DMS 273 (cell line): ENCODE measurements at regions not wholly inside any gene's neighbourhood (a gene's known extent, or its start where the extent isn't known, plus 50 kb on each side); places are given as distances from the start of the nearest gene placed in this dataset.

Experiments used
- DNase-seq: peaks from one replicate; lab custom pipeline; 2025; ENCODE audit not compliant: unreplicated experiment; lab: John Stamatoyannopoulos, UW

- no peak for DNase-seq
Observed at GRCh38 chr2:100757621-100758394, 62.1 kb upstream of the NPAS2 start.

- DNase-seq: no peak
Observed at GRCh38 chr2:100759901-100760300, 60.0 kb upstream of the NPAS2 start.

GRCh38 chr2:100761365-100761764 is 58.6 kb upstream of the NPAS2 start:
- DNase-seq: no peak

GRCh38 chr2:100764430-100764829 is 55.5 kb upstream of the NPAS2 start:
- DNase-seq: no peak

GRCh38 chr2:100765481-100765880 is 54.5 kb upstream of the NPAS2 start:
- no peak for DNase-seq

GRCh38 chr2:100766256-100766655 is 53.7 kb upstream of the NPAS2 start:
- DNase-seq: no peak

- no peak for DNase-seq
Observed at GRCh38 chr2:100766806-100767205, 53.1 kb upstream of the NPAS2 start.

- DNase-seq: no peak
Observed at GRCh38 chr2:100767224-100767653, 52.7 kb upstream of the NPAS2 start.

GRCh38 chr2:100767810-100768806 is 51.8 kb upstream of the NPAS2 start:
- no peak for DNase-seq
